A673 (cell line): ENCODE measurements at regions not wholly inside any gene's neighbourhood (a gene's known extent, or its start where the extent isn't known, plus 50 kb on each side); places are given as distances from the start of the nearest gene placed in this dataset.

Source experiments
- BruUV-seq: library from RNA; stranded (reverse); fragments of 400-500 nt; replicated peaks from 2 replicates; lab custom pipeline; 2021; lab: Mats Ljungman, UMichigan
- CTCF ChIA-PET: fragments of 300-600 bp; sonication (Branson Sonifier 250); formaldehyde crosslinking; loops from one replicate; lab custom pipeline; 2022; ENCODE audit warnings: antibody characterized with exemption; lab: Charles Lee
- POLR2A ChIA-PET: fragments of 300-600 bp; sonication (Branson Sonifier 250); formaldehyde crosslinking; loops from one replicate; lab custom pipeline; 2022; ENCODE audit warnings: antibody characterized with exemption; ENCODE audit not compliant: low non-redundant PET; lab: Charles Lee
- DNase-seq: peaks from one replicate; pipeline ENCODE4 v3.0.0-alpha.2; 2015; ENCODE audit warnings: low spot score
- H3K27ac ChIP-seq: fragments of 200-600 bp; sonication (generic); 2 replicates; pipeline ENCODE4 v1.5.1; 2016; ENCODE audit warnings: mixed run types, low read depth, mild to moderate bottlenecking, mixed read lengths, antibody characterized with exemption, low read length; ENCODE audit not compliant: poor library complexity, severe bottlenecking
- H3K27me3 ChIP-seq: fragments of 200-600 bp; sonication (generic); replicated peaks from 2 replicates; pipeline ENCODE4 v1.6.1; 2017; ENCODE audit warnings: mixed run types, low read depth, mild to moderate bottlenecking, mixed read lengths, antibody characterized with exemption, low read length; ENCODE audit not compliant: insufficient read depth, poor library complexity
- H3K36me3 ChIP-seq: fragments of 200-600 bp; sonication (generic); 2 replicates; pipeline ENCODE4 v1.6.1; 2016; ENCODE audit warnings: mixed run types, mild to moderate bottlenecking, mixed read lengths, antibody characterized with exemption, low read length; ENCODE audit not compliant: insufficient read depth, poor library complexity, severe bottlenecking
- H3K4me1 ChIP-seq: fragments of 200-600 bp; sonication (generic); 2 replicates; pipeline ENCODE4 v1.6.1; 2017; ENCODE audit warnings: mixed run types, mild to moderate bottlenecking, mixed read lengths, antibody characterized with exemption, low read length; ENCODE audit not compliant: insufficient read depth, poor library complexity, severe bottlenecking
- H3K4me3 ChIP-seq: fragments of 200-600 bp; sonication (generic); 2 replicates; pipeline ENCODE4 v1.5.1; 2016; ENCODE audit warnings: low read depth, mixed run types, mild to moderate bottlenecking, mixed read lengths, low read length; ENCODE audit not compliant: poor library complexity, severe bottlenecking
- H3K9me3 ChIP-seq: fragments of 200-600 bp; sonication (generic); 2 replicates; pipeline ENCODE4 v1.6.1; 2016; ENCODE audit warnings: mixed run types, low read depth, mild to moderate bottlenecking, mixed read lengths, antibody characterized with exemption, low read length; ENCODE audit not compliant: poor library complexity, severe bottlenecking
- EZH2 ChIP-seq: fragments of 200-600 bp; sonication (generic); IDR thresholded peaks from 2 replicates; pipeline ENCODE4 v1.6.1; 2017; ENCODE audit warnings: borderline replicate concordance, low read depth, mild to moderate bottlenecking, mixed read lengths, antibody characterized with exemption, low read length; ENCODE audit not compliant: poor library complexity, severe bottlenecking
- intact Hi-C: fragments of 100-400 bp; cut with micrococcal nuclease; formaldehyde crosslinking; loops from one replicate; pipeline ENCODE4 v1.10.0; 2022; ENCODE audit not compliant: unreplicated experiment
- TF ChIP-seq, protein P1 (sequence below): fragments of 300-800, 200-600 bp; sonication (generic); conservative IDR thresholded peaks from 2 replicates; pipeline ENCODE4 v1.5.1; 2017; ENCODE audit warnings: low read depth, mild to moderate bottlenecking, antibody characterized with exemption, low read length, moderate library complexity, mixed read lengths

- intact Hi-C loops: no loop called here
- POLR2A ChIA-PET: interaction anchor here (0.7 kb wide), 1 partner anchor 163 kb away, joined by 6 read pairs; no protein-coding TSS in a partner anchor
- BruUV-seq: no TSS peak
- H3K4me1 ChIP-seq: no peaks in the 10 kb centered on the region
- no peak overlapping the region for H3K27ac ChIP-seq
- H3K27me3 ChIP-seq: no peaks in the 10 kb centered on the region
- no peaks in the 10 kb centered on the region for H3K9me3 ChIP-seq
- DNase-seq: no peak
- H3K4me3 ChIP-seq: no peak overlapping the region
- CTCF ChIA-PET: no interaction called here
- H3K36me3 ChIP-seq: no peaks in the 10 kb centered on the region
- TF ChIP-seq, protein P1, sequence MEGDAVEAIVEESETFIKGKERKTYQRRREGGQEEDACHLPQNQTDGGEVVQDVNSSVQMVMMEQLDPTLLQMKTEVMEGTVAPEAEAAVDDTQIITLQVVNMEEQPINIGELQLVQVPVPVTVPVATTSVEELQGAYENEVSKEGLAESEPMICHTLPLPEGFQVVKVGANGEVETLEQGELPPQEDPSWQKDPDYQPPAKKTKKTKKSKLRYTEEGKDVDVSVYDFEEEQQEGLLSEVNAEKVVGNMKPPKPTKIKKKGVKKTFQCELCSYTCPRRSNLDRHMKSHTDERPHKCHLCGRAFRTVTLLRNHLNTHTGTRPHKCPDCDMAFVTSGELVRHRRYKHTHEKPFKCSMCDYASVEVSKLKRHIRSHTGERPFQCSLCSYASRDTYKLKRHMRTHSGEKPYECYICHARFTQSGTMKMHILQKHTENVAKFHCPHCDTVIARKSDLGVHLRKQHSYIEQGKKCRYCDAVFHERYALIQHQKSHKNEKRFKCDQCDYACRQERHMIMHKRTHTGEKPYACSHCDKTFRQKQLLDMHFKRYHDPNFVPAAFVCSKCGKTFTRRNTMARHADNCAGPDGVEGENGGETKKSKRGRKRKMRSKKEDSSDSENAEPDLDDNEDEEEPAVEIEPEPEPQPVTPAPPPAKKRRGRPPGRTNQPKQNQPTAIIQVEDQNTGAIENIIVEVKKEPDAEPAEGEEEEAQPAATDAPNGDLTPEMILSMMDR: no peak
- no peak for TF ChIP-seq EZH2
Measured at GRCh38 chr6:22681761-22682160, 112.4 kb downstream of the HDGFL1 start.

DNA sequence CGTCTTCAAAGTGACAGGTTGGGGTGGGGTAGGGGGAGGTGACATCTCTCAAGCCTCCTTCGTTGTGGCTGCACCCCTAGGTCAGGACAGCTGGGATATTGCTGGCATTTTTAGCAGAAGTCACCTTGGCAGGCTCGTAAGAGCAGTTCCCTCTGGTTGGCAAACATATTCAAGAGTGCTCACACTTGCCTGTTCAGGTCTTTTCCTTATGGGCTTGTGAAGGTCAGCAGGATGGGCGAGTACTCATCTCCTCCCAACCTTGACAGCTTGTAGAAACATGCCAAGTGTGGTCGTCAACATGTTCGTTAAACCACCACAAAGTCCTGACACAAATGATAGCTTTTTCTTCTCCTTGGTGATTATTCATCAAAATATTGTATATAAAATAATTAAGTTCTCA, 113.6 kb downstream of the HDGFL1 start:
- intact Hi-C loops: no loop called here
- DNase-seq: no peak
- CTCF ChIA-PET: no interaction called here

GRCh38 chr6:22690446-22690845, 121.1 kb downstream of the HDGFL1 start:
- Histone ChIP-seq H3K36me3 (no peaks in the 10 kb centered on the region), H3K9me3 (no peaks in the 10 kb centered on the region), H3K4me1 (no peaks in the 10 kb centered on the region), H3K4me3 (no peak overlapping the region), H3K27me3 (no peaks in the 10 kb centered on the region), H3K27ac (no peak overlapping the region)
- POLR2A ChIA-PET: no interaction called here
- BruUV-seq: no TSS peak
- no peak for DNase-seq
- CTCF ChIA-PET: no interaction called here
- TF ChIP-seq, protein P1: no peak
- no peak for TF ChIP-seq EZH2
- intact Hi-C loops: no loop called here

More for the DNA sequence above, 113.6 kb downstream of the HDGFL1 start:
- no TSS peak for BruUV-seq
- no peak overlapping the region for H3K27ac ChIP-seq
- POLR2A ChIA-PET: no interaction called here
- H3K27me3 ChIP-seq: no peaks in the 10 kb centered on the region
- no peaks in the 10 kb centered on the region for H3K9me3 ChIP-seq
- H3K4me1 ChIP-seq: no peaks in the 10 kb centered on the region
- no peak overlapping the region for H3K4me3 ChIP-seq
- no peak for TF ChIP-seq EZH2
- TF ChIP-seq, protein P1: no peak
- H3K36me3 ChIP-seq: no peaks in the 10 kb centered on the region
